Type B pancreatic cell (in vitro differentiated cells): ENCODE measurements at regions not wholly inside any gene's neighbourhood (a gene's known extent, or its start where the extent isn't known, plus 50 kb on each side); places are given as distances from the start of the nearest gene placed in this dataset.

Experiments
- DNase-seq: peaks from one replicate; pipeline ENCODE4 v3.0.0; 2021; ENCODE audit warnings: mixed read lengths; ENCODE audit not compliant: unreplicated experiment; ENCODE audit errors: extremely low spot score
- H3K27ac Mint-ChIP-seq: 2 replicates; pipeline ENCODE4 v1.8.0; 2021; ENCODE audit warnings: mild to moderate bottlenecking, mixed read lengths
- H3K27me3 Mint-ChIP-seq: 2 replicates; pipeline ENCODE4 v1.8.0; 2021; ENCODE audit warnings: mixed read lengths
- H3K36me3 Mint-ChIP-seq: 2 replicates; pipeline ENCODE4 v1.8.0; 2021; ENCODE audit warnings: mixed read lengths
- H3K4me1 Mint-ChIP-seq: one replicate; pipeline ENCODE4 v1.8.0; 2021; ENCODE audit warnings: mixed read lengths; ENCODE audit not compliant: unreplicated experiment
- H3K4me3 Mint-ChIP-seq: 2 replicates; pipeline ENCODE4 v1.8.0; 2021; ENCODE audit warnings: mild to moderate bottlenecking, mixed read lengths
- H3K9me3 Mint-ChIP-seq: 2 replicates; pipeline ENCODE4 v1.8.0; 2021; ENCODE audit warnings: mixed read lengths
- CTCF ChIP-seq: fragments of 200-600 bp; sonication (generic); conservative IDR thresholded peaks from 2 replicates; pipeline ENCODE4 v1.5.0; 2021; ENCODE audit warnings: antibody characterized with exemption, mild to moderate bottlenecking

GRCh38 chr6:122052346-122052900 is 347.0 kb upstream of the HSF2 start:
- TF ChIP-seq CTCF = no peak
- no peaks in the 10 kb centered on the region for H3K9me3 Mint-ChIP-seq
- peaks cover 34% of the 10 kb centered on the region for H3K4me1 Mint-ChIP-seq
- no peaks in the 10 kb centered on the region for H3K27me3 Mint-ChIP-seq
- no peak overlapping the region for H3K4me3 Mint-ChIP-seq
- no peak overlapping the region for H3K27ac Mint-ChIP-seq
- no peak for DNase-seq
- no peaks in the 10 kb centered on the region for H3K36me3 Mint-ChIP-seq

GRCh38 chr6:122059918-122060317 is 339.5 kb upstream of the HSF2 start:
- DNase-seq = no peak
- no peaks in the 10 kb centered on the region for H3K27me3 Mint-ChIP-seq
- H3K27ac Mint-ChIP-seq = no peak overlapping the region
- H3K9me3 Mint-ChIP-seq = no peaks in the 10 kb centered on the region
- H3K36me3 Mint-ChIP-seq = no peaks in the 10 kb centered on the region
- H3K4me1 Mint-ChIP-seq = peaks cover 42% of the 10 kb centered on the region
- no peak overlapping the region for H3K4me3 Mint-ChIP-seq
- no peak for TF ChIP-seq CTCF

GRCh38 chr6:122061855-122062254 is 337.6 kb upstream of the HSF2 start:
- Mint-ChIP-seq H3K4me1 (peaks cover 44% of the 10 kb centered on the region), H3K36me3 (no peaks in the 10 kb centered on the region), H3K27ac (no peak overlapping the region), H3K27me3 (no peaks in the 10 kb centered on the region), H3K4me3 (no peak overlapping the region), H3K9me3 (no peaks in the 10 kb centered on the region)
- DNase-seq = no peak
- no peak for TF ChIP-seq CTCF

- H3K27me3 Mint-ChIP-seq = no peaks in the 10 kb centered on the region
- TF ChIP-seq CTCF = no peak
- no peaks in the 10 kb centered on the region for H3K9me3 Mint-ChIP-seq
- peaks cover 40% of the 10 kb centered on the region for H3K4me1 Mint-ChIP-seq
- no peak overlapping the region for H3K27ac Mint-ChIP-seq
- DNase-seq = no peak
- H3K36me3 Mint-ChIP-seq = no peaks in the 10 kb centered on the region
- peak overlapping the region; percentile 37 for H3K4me3 Mint-ChIP-seq
Measured at GRCh38 chr6:122063076-122063475, 336.4 kb upstream of the HSF2 start.

- H3K27me3 Mint-ChIP-seq = no peaks in the 10 kb centered on the region
- TF ChIP-seq CTCF = no peak
- DNase-seq = no peak
- H3K27ac Mint-ChIP-seq = no peak overlapping the region
- no peaks in the 10 kb centered on the region for H3K36me3 Mint-ChIP-seq
- no peaks in the 10 kb centered on the region for H3K9me3 Mint-ChIP-seq
- no peak overlapping the region for H3K4me3 Mint-ChIP-seq
- H3K4me1 Mint-ChIP-seq = peaks cover 47% of the 10 kb centered on the region
Measured at GRCh38 chr6:122063761-122064160, 335.7 kb upstream of the HSF2 start.

- no peak overlapping the region for H3K4me3 Mint-ChIP-seq
Measured at GRCh38 chr6:122066200-122066599, 333.3 kb upstream of the HSF2 start.

More at GRCh38 chr6:122066200-122066599, 333.3 kb upstream of the HSF2 start:
- Mint-ChIP-seq H3K9me3 (no peaks in the 10 kb centered on the region), H3K27me3 (no peaks in the 10 kb centered on the region), H3K36me3 (no peaks in the 10 kb centered on the region), H3K27ac (no peak overlapping the region), H3K4me1 (peaks cover 51% of the 10 kb centered on the region)
- TF ChIP-seq CTCF = no peak
- DNase-seq = no peak
